GM13977 (cell line): ENCODE measurements at regions not wholly inside any gene's neighbourhood (a gene's known extent, or its start where the extent isn't known, plus 50 kb on each side); places are given as distances from the start of the nearest gene placed in this dataset.
"Not testable (repeated sequence)": the region's sequence is repeated elsewhere in the genome, so short reads cannot be mapped to it uniquely, and the experiment has no call there.

Source experiments
- DNase-seq: peaks from one replicate; pipeline ENCODE4 v3.0.0; 2012; ENCODE audit warnings: low spot score
- CTCF ChIP-seq: IDR thresholded peaks from 2 replicates; pipeline ENCODE4 v1.5.1; 2012; ENCODE audit warnings: mild to moderate bottlenecking, control low read depth; ENCODE audit not compliant: insufficient read depth; ENCODE audit errors: extremely low read depth, missing control alignments
- in situ Hi-C: fragments of 300-500 bp; cut with MboI; formaldehyde crosslinking; loops from one replicate; pipeline ENCODE4 v1.12.0; 2022; ENCODE audit warnings: low sequenced_read_pairs, low pct_unique_long_range_greater_than_20kb, mixed read lengths, inconsistent platforms; ENCODE audit not compliant: unreplicated experiment

GRCh38 chr17:16866436-16866835 is 105.5 kb downstream of the TNFRSF13B start:
- in situ Hi-C loops, result no loop called here
- TF ChIP-seq CTCF, result no peak
- DNase-seq, result no peak

GRCh38 chr17:16865704-16866103 is 106.2 kb downstream of the TNFRSF13B start:
- in situ Hi-C loops, DNase-seq: not testable (repeated sequence)

GRCh38 chr17:16865077-16865613 is 106.8 kb downstream of the TNFRSF13B start:
- in situ Hi-C loops, DNase-seq: not testable (repeated sequence)

GRCh38 chr17:16864462-16865076 is 107.3 kb downstream of the TNFRSF13B start:
- in situ Hi-C loops, DNase-seq: not testable (repeated sequence)

- in situ Hi-C loops, result not testable (repeated sequence)
Measured at GRCh38 chr17:16861152-16861551, 110.8 kb downstream of the TNFRSF13B start.

GRCh38 chr17:16860467-16860866 is 111.5 kb downstream of the TNFRSF13B start:
- DNase-seq, in situ Hi-C loops: not testable (repeated sequence)

More at GRCh38 chr17:16861152-16861551, 110.8 kb downstream of the TNFRSF13B start:
- not testable (repeated sequence) for DNase-seq

GRCh38 chr17:16859515-16859914 is 112.4 kb downstream of the TNFRSF13B start:
- in situ Hi-C loops, DNase-seq: not testable (repeated sequence)

GRCh38 chr17:16857746-16858145 is 114.2 kb downstream of the TNFRSF13B start:
- DNase-seq, in situ Hi-C loops: not testable (repeated sequence)

- DNase-seq, in situ Hi-C loops: not testable (repeated sequence)
Measured at GRCh38 chr17:16856846-16857245, 115.1 kb downstream of the TNFRSF13B start.

- DNase-seq, in situ Hi-C loops: not testable (repeated sequence)
Measured at GRCh38 chr17:16856171-16856570, 115.7 kb downstream of the TNFRSF13B start.

- in situ Hi-C loops, DNase-seq: not testable (repeated sequence)
Measured at GRCh38 chr17:16854636-16855035, 117.3 kb downstream of the TNFRSF13B start.

- TF ChIP-seq CTCF, result no peak
- no peak for DNase-seq
- in situ Hi-C loops, result no loop called here
Measured at GRCh38 chr17:16853661-16854320, 118.1 kb downstream of the TNFRSF13B start.

- DNase-seq, in situ Hi-C loops: not testable (repeated sequence)
Measured at GRCh38 chr17:16849861-16850260, 122.1 kb downstream of the TNFRSF13B start.

GRCh38 chr17:16848997-16849396 is 122.9 kb downstream of the TNFRSF13B start:
- DNase-seq, in situ Hi-C loops: not testable (repeated sequence)

GRCh38 chr17:16845098-16845497 is 126.8 kb downstream of the TNFRSF13B start:
- DNase-seq, in situ Hi-C loops: not testable (repeated sequence)

- in situ Hi-C loops, result not testable (repeated sequence)
Measured at GRCh38 chr17:16844669-16845068, 127.2 kb downstream of the TNFRSF13B start.

More at GRCh38 chr17:16844669-16845068, 127.2 kb downstream of the TNFRSF13B start:
- not testable (repeated sequence) for DNase-seq
